H9 (cell line): ENCODE measurements at regions not wholly inside any gene's neighbourhood (a gene's known extent, or its start where the extent isn't known, plus 50 kb on each side); places are given as distances from the start of the nearest gene placed in this dataset.

Experiments used
- DNase-seq: peaks from one replicate; pipeline ENCODE4 v3.0.0-alpha.2; 2017
- H2AFZ ChIP-seq: one replicate; pipeline ENCODE4 v1.6.1; 2013; ENCODE audit warnings: mild to moderate bottlenecking, low read length, control low read depth, moderate library complexity
- H2AK5ac ChIP-seq: 2 replicates; pipeline ENCODE4 v1.6.1; 2013; ENCODE audit warnings: low read length, control low read depth, mixed read lengths; ENCODE audit not compliant: insufficient read length
- H2BK120ac ChIP-seq: one replicate; pipeline ENCODE4 v1.6.1; 2013; ENCODE audit warnings: low read depth, mild to moderate bottlenecking, low read length, control low read depth, inconsistent platforms; ENCODE audit not compliant: poor library complexity, severe bottlenecking
- H2BK12ac ChIP-seq: 2 replicates; pipeline ENCODE4 v1.6.1; 2013; ENCODE audit warnings: low read length, control low read depth, mixed read lengths, low read depth; ENCODE audit not compliant: insufficient read length
- H2BK15ac ChIP-seq: 2 replicates; pipeline ENCODE4 v1.6.1; 2013; ENCODE audit warnings: low read depth, low read length, control low read depth
- H2BK20ac ChIP-seq: one replicate; pipeline ENCODE4 v1.6.1; 2013; ENCODE audit warnings: low read depth, mild to moderate bottlenecking, low read length, control low read depth, inconsistent platforms; ENCODE audit not compliant: poor library complexity, severe bottlenecking
- H2BK5ac ChIP-seq: 2 replicates; pipeline ENCODE4 v1.6.1; 2013; ENCODE audit warnings: low read length, control low read depth, mixed read lengths; ENCODE audit not compliant: insufficient read length
- H3K14ac ChIP-seq: 2 replicates; pipeline ENCODE4 v1.6.1; 2013; ENCODE audit warnings: low read length, control low read depth; ENCODE audit not compliant: insufficient read depth
- H3K18ac ChIP-seq: 2 replicates; pipeline ENCODE4 v1.6.1; 2013; ENCODE audit warnings: low read depth, mild to moderate bottlenecking, mixed read lengths, low read length, control low read depth; ENCODE audit not compliant: insufficient read length
- H3K23ac ChIP-seq: 2 replicates; pipeline ENCODE4 v1.6.1; 2013; ENCODE audit warnings: low read length, control low read depth, mixed read lengths, low read depth; ENCODE audit not compliant: insufficient read length
- H3K23me2 ChIP-seq: 2 replicates; pipeline ENCODE4 v1.6.1; 2013; ENCODE audit warnings: low read depth, mild to moderate bottlenecking, mixed read lengths, low read length, control low read depth; ENCODE audit not compliant: insufficient read length, poor library complexity, severe bottlenecking
- H3K27ac ChIP-seq: 2 replicates; pipeline ENCODE4 v1.5.1; 2013; ENCODE audit warnings: low read length, control low read depth, mixed read lengths, low read depth; ENCODE audit not compliant: insufficient read length
- H3K27me3 ChIP-seq: 2 replicates; pipeline ENCODE4 v1.6.1; 2013; ENCODE audit warnings: low read length, control low read depth, inconsistent platforms; ENCODE audit not compliant: insufficient read depth
- H3K4ac ChIP-seq: 2 replicates; pipeline ENCODE4 v1.6.1; 2013; ENCODE audit warnings: low read depth, mild to moderate bottlenecking, control low read depth, inconsistent platforms, low read length, moderate library complexity
- H3K4me1 ChIP-seq: 2 replicates; pipeline ENCODE4 v1.6.1; 2013; ENCODE audit warnings: low read length, control low read depth, inconsistent platforms; ENCODE audit not compliant: insufficient read depth
- H3K4me2 ChIP-seq: 2 replicates; pipeline ENCODE4 v1.6.1; 2013; ENCODE audit warnings: low read length, control low read depth, mixed read lengths; ENCODE audit not compliant: insufficient read length, insufficient read depth
- H3K56ac ChIP-seq: 2 replicates; pipeline ENCODE4 v1.6.1; 2013; ENCODE audit warnings: low read depth, mild to moderate bottlenecking, mixed read lengths, low read length, control low read depth; ENCODE audit not compliant: insufficient read length
- H3K79me1 ChIP-seq: 2 replicates; pipeline ENCODE4 v1.6.1; 2013; ENCODE audit warnings: low read depth, mild to moderate bottlenecking, moderate library complexity, low read length, control low read depth, inconsistent platforms; ENCODE audit not compliant: insufficient read depth, poor library complexity, severe bottlenecking
- H3K79me2 ChIP-seq: 2 replicates; pipeline ENCODE4 v1.6.1; 2013; ENCODE audit warnings: low read length, control low read depth, inconsistent platforms; ENCODE audit not compliant: insufficient read depth
- H3K9ac ChIP-seq: 2 replicates; pipeline ENCODE4 v1.6.1; 2013; ENCODE audit warnings: low read length, control low read depth, mixed read lengths; ENCODE audit not compliant: insufficient read length; ENCODE audit errors: extremely low read depth
- H3K9me3 ChIP-seq: one replicate; pipeline ENCODE4 v1.6.1; 2013; ENCODE audit warnings: low read depth, low read length, inconsistent platforms; ENCODE audit not compliant: control insufficient read depth
- H3T11ph ChIP-seq: one replicate; pipeline ENCODE4 v1.6.1; 2013; ENCODE audit warnings: mild to moderate bottlenecking, low read length, control low read depth, inconsistent platforms
- H4K20me1 ChIP-seq: one replicate; pipeline ENCODE4 v1.6.1; 2013; ENCODE audit not compliant: control insufficient read depth, insufficient read length, insufficient read depth
- H4K5ac ChIP-seq: 2 replicates; pipeline ENCODE4 v1.6.1; 2013; ENCODE audit warnings: low read depth, mild to moderate bottlenecking, mixed read lengths, low read length, control low read depth; ENCODE audit not compliant: insufficient read length
- H4K8ac ChIP-seq: replicated peaks from 2 replicates; pipeline ENCODE4 v1.6.1; 2013; ENCODE audit warnings: low read length, control low read depth, mixed read lengths, low read depth; ENCODE audit not compliant: insufficient read length
- H4K91ac ChIP-seq: 2 replicates; pipeline ENCODE4 v1.6.1; 2013; ENCODE audit warnings: low read depth, mild to moderate bottlenecking, moderate library complexity, mixed read lengths, low read length, control low read depth; ENCODE audit not compliant: insufficient read length
- H3K27ac Mint-ChIP-seq, 3 experiments: 2 replicates in 2 of 3; 3 replicates in 1 of 3; pipeline ENCODE4 v1.8.0; 2020 to 2021; ENCODE audit warnings: mixed read lengths in 3 of 3, mild to moderate bottlenecking in 1 of 3, moderate library complexity in 1 of 3
- H3K27me3 Mint-ChIP-seq: 2 replicates; pipeline ENCODE4 v1.8.0; 2021; ENCODE audit warnings: low read depth, mild to moderate bottlenecking, moderate library complexity, mixed read lengths
- H3K36me3 Mint-ChIP-seq, 3 experiments: 2 replicates in 2 of 3; 3 replicates in 1 of 3; pipeline ENCODE4 v1.8.0; 2020 to 2021; ENCODE audit warnings: low read depth in 3 of 3, mixed read lengths in 3 of 3; ENCODE audit not compliant: insufficient read depth in 1 of 3
- H3K4me1 Mint-ChIP-seq, 2 experiments: 2 replicates each; pipeline ENCODE4 v1.8.0; 2020; ENCODE audit warnings: mixed read lengths in 2 of 2
- H3K4me3 Mint-ChIP-seq, 2 experiments: 2 replicates in 1 of 2; 3 replicates in 1 of 2; pipeline ENCODE4 v1.8.0; 2020 to 2021; ENCODE audit warnings: mild to moderate bottlenecking in 2 of 2, mixed read lengths in 2 of 2, moderate library complexity in 1 of 2
- H3K9me3 Mint-ChIP-seq, 2 experiments: 2 replicates in 1 of 2; 3 replicates in 1 of 2; pipeline ENCODE4 v1.8.0; 2020; ENCODE audit warnings: mild to moderate bottlenecking in 2 of 2, mixed read lengths in 2 of 2, moderate library complexity in 1 of 2
- CTCF ChIP-seq: fragments of 200-600 bp; sonication (generic); conservative IDR thresholded peaks from 3 replicates; pipeline ENCODE4 v1.8.0; 2021; ENCODE audit warnings: antibody characterized with exemption, mild to moderate bottlenecking
- WGBS: extraction: QIAGEN DNeasy Blood & Tissue Kit; methylation state at CpG from one replicate; pipeline ENCODE4 v1.1.7; 2013; ENCODE audit warnings: missing lambda C conversion rate, low lambda C conversion rate, mixed read lengths; ENCODE audit not compliant: insufficient read length; ENCODE audit errors: extremely low coverage; 5-methylcytosine and 5-hydroxymethylcytosine counted together

DNA sequence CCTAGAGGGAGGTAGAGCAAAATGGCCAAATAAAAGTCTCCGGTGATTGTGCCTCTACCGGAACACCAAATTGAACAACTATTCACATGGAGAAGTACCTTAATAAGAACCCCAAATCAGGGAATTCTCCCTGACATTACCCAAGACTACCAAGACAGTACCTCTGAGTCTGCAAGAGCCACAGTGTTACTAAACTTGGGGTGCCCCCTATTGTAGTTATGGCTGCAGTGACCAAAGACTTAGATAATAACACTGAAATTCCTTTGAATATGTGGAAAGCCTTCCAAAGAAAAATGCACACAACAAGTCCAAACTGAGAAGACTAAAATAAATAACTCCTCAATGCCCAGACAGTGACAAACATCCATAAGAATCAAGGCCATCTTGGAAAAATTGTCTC lies 682.9 kb upstream of the LRRTM1 start:
- no peak overlapping the region for H2AFZ ChIP-seq
- no peak overlapping the region for H3K14ac ChIP-seq
- TF ChIP-seq CTCF, result no peak

More for the DNA sequence above, 682.9 kb upstream of the LRRTM1 start:
- Histone ChIP-seq H2AK5ac (no peak overlapping the region), H3K9me3 (peaks cover 5% of the 10 kb centered on the region), H2BK15ac (no peak overlapping the region), H3K4me2 (no peak overlapping the region), H2BK120ac (no peak overlapping the region), H3T11ph (no peak overlapping the region), H3K79me1 (no peaks in the 10 kb centered on the region), H3K56ac (no peak overlapping the region), H3K79me2 (no peaks in the 10 kb centered on the region), H4K91ac (no peak overlapping the region), H2BK20ac (no peak overlapping the region), H3K23me2 (no peaks in the 10 kb centered on the region), H3K27ac (no peak overlapping the region), H3K4ac (no peak overlapping the region), H3K4me1 (no peaks in the 10 kb centered on the region), H3K27me3 (no peaks in the 10 kb centered on the region), H3K9ac (no peak overlapping the region), H2BK12ac (no peak overlapping the region), H4K20me1 (no peaks in the 10 kb centered on the region), H4K5ac (no peak overlapping the region), H3K23ac (no peak overlapping the region), H2BK5ac (no peak overlapping the region), H4K8ac (no peak overlapping the region), H3K18ac (no peak overlapping the region)
- H3K9me3 Mint-ChIP-seq, result peaks cover 9 to 14% of the 10 kb centered on the region in 2 experiments
- no peak overlapping the region for H3K4me3 Mint-ChIP-seq
- no peak for DNase-seq
- no CpG with 5 or more reads among the region's 2 CpGs for WGBS
- H3K27me3 Mint-ChIP-seq, result no peaks in the 10 kb centered on the region
- H3K27ac Mint-ChIP-seq, result no peak overlapping the region
- peaks cover 7% of the 10 kb centered on the region in 2 experiments; a peak in 3 of 4 replicates for H3K4me1 Mint-ChIP-seq
- H3K36me3 Mint-ChIP-seq, result peaks cover 2 to 11% (median 4%) of the 10 kb centered on the region in 3 experiments; a peak in 6 of 7 replicates
